Adipocyte (in vitro differentiated cells): ENCODE measurements at regions not wholly inside any gene's neighbourhood (a gene's known extent, or its start where the extent isn't known, plus 50 kb on each side); places are given as distances from the start of the nearest gene placed in this dataset.

Source experiments
- DNase-seq: peaks from one replicate; pipeline ENCODE4 v3.0.0-alpha.2; 2015; ENCODE audit warnings: low read depth
- H3K27me3 ChIP-seq: replicated peaks from 2 replicates; pipeline ENCODE4 v1.7.0; 2013; ENCODE audit warnings: mild to moderate bottlenecking, low read length, moderate library complexity; ENCODE audit not compliant: control insufficient read depth, insufficient read depth
- H3K36me3 ChIP-seq: 2 replicates; pipeline ENCODE4 v1.7.0; 2013; ENCODE audit warnings: low read length, mild to moderate bottlenecking, moderate library complexity; ENCODE audit not compliant: control insufficient read depth, insufficient read depth, severe bottlenecking
- H3K4me1 ChIP-seq: 2 replicates; pipeline ENCODE4 v1.7.0; 2013; ENCODE audit warnings: mild to moderate bottlenecking, low read length, moderate library complexity; ENCODE audit not compliant: control insufficient read depth, insufficient read depth
- H3K4me3 ChIP-seq: 2 replicates; pipeline ENCODE4 v1.7.0; 2013; ENCODE audit warnings: mild to moderate bottlenecking, low read length, moderate library complexity
- H3K9ac ChIP-seq: 2 replicates; pipeline ENCODE4 v1.7.0; 2013; ENCODE audit warnings: mild to moderate bottlenecking, low read length, moderate library complexity
- H3K9me3 ChIP-seq: 2 replicates; pipeline ENCODE4 v1.7.0; 2013; ENCODE audit warnings: mild to moderate bottlenecking, low read length, moderate library complexity; ENCODE audit not compliant: control insufficient read depth

GRCh38 chr1:57798543-57798942, 374.7 kb upstream of the DAB1 start:
- no peaks in the 10 kb centered on the region for H3K36me3 ChIP-seq
- DNase-seq: no peak

GRCh38 chr1:57797084-57797483, 373.2 kb upstream of the DAB1 start:
- Histone ChIP-seq H3K9me3 (no peaks in the 10 kb centered on the region), H3K4me3 (no peak overlapping the region), H3K36me3 (no peaks in the 10 kb centered on the region), H3K27me3 (no peaks in the 10 kb centered on the region), H3K9ac (no peak overlapping the region), H3K4me1 (no peaks in the 10 kb centered on the region)
- no peak for DNase-seq

More at GRCh38 chr1:57798543-57798942, 374.7 kb upstream of the DAB1 start:
- Histone ChIP-seq H3K4me3 (no peak overlapping the region), H3K9ac (no peak overlapping the region), H3K4me1 (no peaks in the 10 kb centered on the region), H3K27me3 (no peaks in the 10 kb centered on the region), H3K9me3 (no peaks in the 10 kb centered on the region)

GRCh38 chr1:57796616-57797015, 372.8 kb upstream of the DAB1 start:
- Histone ChIP-seq H3K36me3 (no peaks in the 10 kb centered on the region), H3K9me3 (no peaks in the 10 kb centered on the region), H3K27me3 (peaks cover 2% of the 10 kb centered on the region), H3K4me3 (no peak overlapping the region), H3K4me1 (no peaks in the 10 kb centered on the region), H3K9ac (no peak overlapping the region)
- no peak for DNase-seq

- Histone ChIP-seq H3K9me3 (no peaks in the 10 kb centered on the region), H3K4me1 (no peaks in the 10 kb centered on the region), H3K36me3 (no peaks in the 10 kb centered on the region), H3K4me3 (no peak overlapping the region), H3K27me3 (peaks cover 4% of the 10 kb centered on the region), H3K9ac (no peak overlapping the region)
- DNase-seq: no peak
Observed at GRCh38 chr1:57795886-57796285, 372.0 kb upstream of the DAB1 start.

DNA sequence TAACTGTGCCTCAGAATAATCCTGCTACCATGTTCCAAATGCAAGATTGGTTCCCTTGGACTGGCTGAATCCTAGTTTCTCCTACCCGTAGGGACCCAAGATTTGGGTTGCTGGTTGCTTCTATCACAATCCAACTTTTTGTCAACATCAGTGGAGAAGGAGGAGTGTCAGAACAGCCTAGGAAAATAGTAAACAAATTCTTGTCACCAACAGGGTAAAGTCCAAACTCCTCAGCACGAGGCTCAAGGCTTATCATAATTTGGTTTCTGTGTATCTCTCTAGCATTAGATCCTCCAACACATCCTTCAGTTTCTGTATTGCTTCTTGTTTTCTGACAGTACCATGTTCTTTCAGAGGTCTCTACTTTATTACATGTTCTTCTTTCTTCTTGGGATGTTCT, 370.2 kb upstream of the DAB1 start:
- Histone ChIP-seq H3K9ac (no peak overlapping the region), H3K36me3 (no peaks in the 10 kb centered on the region), H3K27me3 (peaks cover 4% of the 10 kb centered on the region), H3K9me3 (no peaks in the 10 kb centered on the region), H3K4me1 (no peaks in the 10 kb centered on the region), H3K4me3 (no peak overlapping the region)
- no peak for DNase-seq

DNA sequence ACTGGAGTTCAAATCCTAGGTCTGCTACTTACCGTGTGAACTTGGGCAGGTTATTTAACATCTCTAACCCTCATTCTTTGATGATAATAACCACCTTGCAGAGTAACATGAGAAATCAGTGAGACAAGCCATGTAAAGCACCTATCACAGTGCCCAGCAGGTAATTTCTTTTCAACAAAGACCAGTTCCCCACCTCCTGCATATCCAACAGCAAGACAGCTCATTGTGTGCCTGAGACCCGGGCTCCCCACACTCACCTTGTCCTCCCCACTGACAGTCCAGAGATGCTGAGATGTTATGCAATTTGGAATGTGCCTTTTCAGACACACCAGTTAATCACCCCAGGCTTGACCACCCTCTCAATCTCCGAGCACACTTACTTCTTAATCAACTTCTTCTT, 367.6 kb upstream of the DAB1 start:
- no peak overlapping the region for H3K4me3 ChIP-seq
- no peak for DNase-seq
- no peaks in the 10 kb centered on the region for H3K36me3 ChIP-seq
- H3K4me1 ChIP-seq: no peaks in the 10 kb centered on the region
- peaks cover 4% of the 10 kb centered on the region for H3K27me3 ChIP-seq
- H3K9ac ChIP-seq: no peak overlapping the region
- H3K9me3 ChIP-seq: no peaks in the 10 kb centered on the region

GRCh38 chr1:57789936-57790335, 366.1 kb upstream of the DAB1 start:
- H3K36me3 ChIP-seq: no peaks in the 10 kb centered on the region
- no peak overlapping the region for H3K9ac ChIP-seq
- no peaks in the 10 kb centered on the region for H3K9me3 ChIP-seq
- H3K4me3 ChIP-seq: no peak overlapping the region
- no peak for DNase-seq
- H3K27me3 ChIP-seq: peaks cover 4% of the 10 kb centered on the region
- no peaks in the 10 kb centered on the region for H3K4me1 ChIP-seq

DNA sequence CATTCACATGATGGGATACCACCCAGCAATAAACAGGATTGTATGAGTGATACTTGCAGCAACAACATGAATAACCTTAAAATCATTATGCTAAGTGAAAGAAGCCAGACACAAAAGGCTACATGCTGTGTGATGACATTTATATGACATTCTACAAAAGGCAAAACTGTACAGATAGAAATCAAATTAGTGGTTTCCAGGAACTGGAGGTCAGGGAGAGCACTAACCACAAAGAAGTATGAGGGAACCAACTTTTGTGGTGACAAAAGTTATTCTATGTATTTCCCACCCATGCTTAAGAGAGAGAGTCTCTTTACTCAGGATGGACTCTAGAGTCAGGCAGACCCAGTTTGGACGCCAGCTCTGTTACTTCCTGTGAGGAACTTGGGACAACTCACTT, 364.5 kb upstream of the DAB1 start:
- Histone ChIP-seq H3K4me3 (no peak overlapping the region), H3K9ac (no peak overlapping the region), H3K9me3 (no peaks in the 10 kb centered on the region)

GRCh38 chr1:57784356-57784755, 360.5 kb upstream of the DAB1 start:
- Histone ChIP-seq H3K4me1 (no peaks in the 10 kb centered on the region), H3K4me3 (no peak overlapping the region), H3K9ac (no peak overlapping the region), H3K36me3 (no peaks in the 10 kb centered on the region), H3K9me3 (no peaks in the 10 kb centered on the region), H3K27me3 (no peaks in the 10 kb centered on the region)
- DNase-seq: no peak

More for the DNA sequence above, 364.5 kb upstream of the DAB1 start:
- Histone ChIP-seq H3K27me3 (peaks cover 4% of the 10 kb centered on the region), H3K36me3 (no peaks in the 10 kb centered on the region), H3K4me1 (no peaks in the 10 kb centered on the region)
- DNase-seq: no peak

GRCh38 chr1:57782357-57782756, 358.5 kb upstream of the DAB1 start:
- H3K4me1 ChIP-seq: no peaks in the 10 kb centered on the region

GRCh38 chr1:57772580-57773195, 348.8 kb upstream of the DAB1 start:
- no peak overlapping the region for H3K9ac ChIP-seq
- no peaks in the 10 kb centered on the region for H3K4me1 ChIP-seq
- no peaks in the 10 kb centered on the region for H3K27me3 ChIP-seq
- DNase-seq: no peak
- no peaks in the 10 kb centered on the region for H3K36me3 ChIP-seq
- H3K9me3 ChIP-seq: no peaks in the 10 kb centered on the region
- no peak overlapping the region for H3K4me3 ChIP-seq

More at GRCh38 chr1:57782357-57782756, 358.5 kb upstream of the DAB1 start:
- H3K36me3 ChIP-seq: no peaks in the 10 kb centered on the region
- DNase-seq: no peak
- no peak overlapping the region for H3K4me3 ChIP-seq
- H3K9ac ChIP-seq: no peak overlapping the region
- H3K9me3 ChIP-seq: no peaks in the 10 kb centered on the region
- H3K27me3 ChIP-seq: no peaks in the 10 kb centered on the region

DNA sequence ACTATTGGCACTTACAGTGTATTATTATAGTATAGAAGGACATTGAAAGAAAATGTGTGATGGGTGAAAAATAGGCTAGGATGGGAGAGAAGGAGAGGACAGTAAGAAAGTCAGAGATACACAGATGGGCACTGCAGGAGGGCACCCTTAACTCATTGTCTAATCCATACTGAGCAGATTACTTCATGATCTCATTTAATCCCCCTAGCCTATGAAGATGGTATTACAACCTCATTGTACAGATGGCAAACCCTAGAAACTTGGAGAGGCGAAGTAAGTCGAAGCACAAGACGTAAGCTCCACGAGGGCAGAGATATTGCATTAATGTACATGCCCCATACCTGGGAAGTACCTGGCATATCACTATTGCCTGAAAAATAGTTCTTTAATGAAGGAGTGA, 346.9 kb upstream of the DAB1 start:
- DNase-seq: peak; percentile 7
- H3K27me3 ChIP-seq: no peaks in the 10 kb centered on the region
- no peaks in the 10 kb centered on the region for H3K9me3 ChIP-seq
- no peak overlapping the region for H3K4me3 ChIP-seq
- H3K9ac ChIP-seq: no peak overlapping the region
- no peaks in the 10 kb centered on the region for H3K4me1 ChIP-seq
- H3K36me3 ChIP-seq: no peaks in the 10 kb centered on the region
